SK-N-SH (cell line): ENCODE measurements at regions not wholly inside any gene's neighbourhood (a gene's known extent, or its start where the extent isn't known, plus 50 kb on each side); places are given as distances from the start of the nearest gene placed in this dataset.

Source experiments
- CTCF ChIP-seq: fragments of 200-600 bp; sonication (generic); IDR thresholded peaks from 2 replicates; pipeline ENCODE4 v1.6.1; 2017; ENCODE audit warnings: antibody characterized with exemption, mild to moderate bottlenecking, moderate library complexity
- EP300 ChIP-seq, 2 experiments: IDR thresholded peaks; 2 replicates each; pipeline versions ENCODE4 v1.4.0 to v1.6.1; 2012; ENCODE audit warnings: borderline replicate concordance in 1 of 2, low read depth in 1 of 2, low read length in 1 of 2
- EZH2phosphoT487 ChIP-seq: fragments of 200-600 bp; sonication (generic); IDR thresholded peaks from 2 replicates; pipeline ENCODE4 v1.6.1; 2017; ENCODE audit warnings: low read depth, mixed run types, mild to moderate bottlenecking, antibody characterized with exemption, moderate library complexity, borderline replicate concordance
- GATA2 ChIP-seq: sonication (generic); formaldehyde crosslinking; IDR thresholded peaks from 2 replicates; pipeline ENCODE4 v1.5.0; 2020; ENCODE audit warnings: mild to moderate bottlenecking, missing genetic modification reagents
- MXI1 ChIP-seq: IDR thresholded peaks from 2 replicates; pipeline ENCODE4 v1.6.1; 2012; ENCODE audit warnings: mild to moderate bottlenecking, low read depth, low read length, improper control_type of control experiment
- POLR2AphosphoS5 ChIP-seq: IDR thresholded peaks from 2 replicates; pipeline ENCODE4 v1.6.1; 2012; ENCODE audit warnings: low read depth, low read length
- RAD21 ChIP-seq: IDR thresholded peaks from 2 replicates; pipeline ENCODE4 v1.6.1; 2012; ENCODE audit warnings: mild to moderate bottlenecking, low read length
- RCOR1 ChIP-seq: fragments of 150-350 bp; IDR thresholded peaks from 2 replicates; pipeline ENCODE4 v1.6.1; 2017; ENCODE audit warnings: antibody characterized with exemption, low read length
- RXRA ChIP-seq: IDR thresholded peaks from 2 replicates; pipeline ENCODE4 v1.4.0; 2012; ENCODE audit warnings: low read depth, mild to moderate bottlenecking, borderline replicate concordance
- TCF12 ChIP-seq: IDR thresholded peaks from 2 replicates; pipeline ENCODE4 v1.4.0; 2012
- USF2 ChIP-seq: fragments of 150-350 bp; IDR thresholded peaks from 2 replicates; pipeline ENCODE4 v1.6.1; 2017; ENCODE audit warnings: antibody characterized with exemption, low read length, low read depth, borderline replicate concordance
- YY1 ChIP-seq: IDR thresholded peaks from 2 replicates; pipeline ENCODE4 v1.4.0; 2012; ENCODE audit warnings: low read depth, mild to moderate bottlenecking
- TF ChIP-seq, protein P1 (sequence below): IDR thresholded peaks from 2 replicates; pipeline ENCODE4 v1.6.1; 2012; ENCODE audit warnings: mild to moderate bottlenecking, low read depth, low read length, moderate library complexity

- TF ChIP-seq CTCF (no peak), POLR2AphosphoS5 (no peak), EZH2phosphoT487 (no peak), YY1 (no peak), RCOR1 (no peak), GATA2 (CRISPR knock-in tag) (no peak), USF2 (no peak), EP300 (IDR thresholded peaks at IDR 0.05; ENCODE audit: borderline replicate concordance in 1 of 2, low read depth in 1 of 2, low read length in 1 of 2) (no peak), MXI1 (no peak), RAD21 (no peak), TCF12 (no peak), RXRA (no peak)
- TF ChIP-seq, protein P1, sequence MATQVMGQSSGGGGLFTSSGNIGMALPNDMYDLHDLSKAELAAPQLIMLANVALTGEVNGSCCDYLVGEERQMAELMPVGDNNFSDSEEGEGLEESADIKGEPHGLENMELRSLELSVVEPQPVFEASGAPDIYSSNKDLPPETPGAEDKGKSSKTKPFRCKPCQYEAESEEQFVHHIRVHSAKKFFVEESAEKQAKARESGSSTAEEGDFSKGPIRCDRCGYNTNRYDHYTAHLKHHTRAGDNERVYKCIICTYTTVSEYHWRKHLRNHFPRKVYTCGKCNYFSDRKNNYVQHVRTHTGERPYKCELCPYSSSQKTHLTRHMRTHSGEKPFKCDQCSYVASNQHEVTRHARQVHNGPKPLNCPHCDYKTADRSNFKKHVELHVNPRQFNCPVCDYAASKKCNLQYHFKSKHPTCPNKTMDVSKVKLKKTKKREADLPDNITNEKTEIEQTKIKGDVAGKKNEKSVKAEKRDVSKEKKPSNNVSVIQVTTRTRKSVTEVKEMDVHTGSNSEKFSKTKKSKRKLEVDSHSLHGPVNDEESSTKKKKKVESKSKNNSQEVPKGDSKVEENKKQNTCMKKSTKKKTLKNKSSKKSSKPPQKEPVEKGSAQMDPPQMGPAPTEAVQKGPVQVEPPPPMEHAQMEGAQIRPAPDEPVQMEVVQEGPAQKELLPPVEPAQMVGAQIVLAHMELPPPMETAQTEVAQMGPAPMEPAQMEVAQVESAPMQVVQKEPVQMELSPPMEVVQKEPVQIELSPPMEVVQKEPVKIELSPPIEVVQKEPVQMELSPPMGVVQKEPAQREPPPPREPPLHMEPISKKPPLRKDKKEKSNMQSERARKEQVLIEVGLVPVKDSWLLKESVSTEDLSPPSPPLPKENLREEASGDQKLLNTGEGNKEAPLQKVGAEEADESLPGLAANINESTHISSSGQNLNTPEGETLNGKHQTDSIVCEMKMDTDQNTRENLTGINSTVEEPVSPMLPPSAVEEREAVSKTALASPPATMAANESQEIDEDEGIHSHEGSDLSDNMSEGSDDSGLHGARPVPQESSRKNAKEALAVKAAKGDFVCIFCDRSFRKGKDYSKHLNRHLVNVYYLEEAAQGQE, result no peak
Measured at GRCh38 chr15:98146031-98146820, 185.7 kb downstream of the ARRDC4 start.
